Spinal cord (tissue), 9 donors: ENCODE measurements at regions not wholly inside any gene's neighbourhood (a gene's known extent, or its start where the extent isn't known, plus 50 kb on each side); places are given as distances from the start of the nearest gene placed in this dataset.
A peak's percentile ranks its signal among the peaks of the same experiment; 100 is the strongest.

Experiments used
- DNase-seq, 6 donors: peaks; one replicate each; pipeline versions ENCODE4 v3.0.0 to v3.0.0-alpha.2; 2013 to 2015; ENCODE audit warnings: low spot score in 6 of 6, low read depth in 4 of 6
- H3K27ac ChIP-seq: one replicate; pipeline ENCODE4 v1.5.1; 2013; ENCODE audit warnings: low read depth, low read length, control low read depth
- H3K27me3 ChIP-seq: one replicate; pipeline ENCODE4 v1.6.1; 2013; ENCODE audit warnings: low read length; ENCODE audit not compliant: control insufficient read depth, insufficient read depth
- H3K36me3 ChIP-seq: one replicate; pipeline ENCODE4 v1.6.1; 2013; ENCODE audit warnings: low read length; ENCODE audit not compliant: control insufficient read depth, insufficient read depth
- H3K4me1 ChIP-seq: one replicate; pipeline ENCODE4 v1.6.1; 2013; ENCODE audit warnings: low read length; ENCODE audit not compliant: control insufficient read depth, insufficient read depth
- H3K4me3 ChIP-seq: one replicate; pipeline ENCODE4 v1.5.1; 2013; ENCODE audit warnings: low read depth, low read length, control low read depth
- H3K9me3 ChIP-seq: one replicate; pipeline ENCODE4 v1.6.1; 2013; ENCODE audit warnings: low read length; ENCODE audit not compliant: control insufficient read depth, insufficient read depth
- WGBS: methylation state at CpG from one replicate; pipeline ENCODE4 v1.1.5; 2013; ENCODE audit warnings: missing lambda C conversion rate; ENCODE audit not compliant: insufficient coverage; 5-methylcytosine and 5-hydroxymethylcytosine counted together
- donor health status: healthy.

DNA sequence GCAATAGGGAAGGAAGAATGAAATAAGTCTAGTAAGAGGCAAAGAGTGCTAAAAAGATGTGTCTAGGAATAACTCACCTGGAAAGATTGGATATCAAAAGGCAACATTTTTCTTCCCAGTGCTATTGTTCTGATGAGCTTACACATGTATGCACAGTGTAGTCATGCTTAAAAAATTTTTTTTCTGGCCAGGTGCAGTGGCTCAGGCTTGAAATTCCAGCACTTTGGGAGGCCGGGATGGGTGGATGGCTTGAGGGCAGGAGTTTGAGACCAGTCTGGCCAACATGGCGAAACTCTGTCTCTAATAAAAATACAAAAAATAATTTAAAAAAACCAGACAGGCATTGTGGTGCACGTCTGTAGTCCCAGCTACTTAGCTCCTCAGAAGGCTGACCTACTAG lies 795.8 kb upstream of the IGFBP7 start:
- Histone ChIP-seq H3K9me3 (no peaks in the 10 kb centered on the region), H3K4me3 (no peak overlapping the region), H3K4me1 (no peaks in the 10 kb centered on the region), H3K36me3 (no peaks in the 10 kb centered on the region), H3K27ac (no peak overlapping the region), H3K27me3 (no peaks in the 10 kb centered on the region)
- DNase-seq, result no peak
- no CpG with 5 or more reads among the region's 3 CpGs for WGBS

DNA sequence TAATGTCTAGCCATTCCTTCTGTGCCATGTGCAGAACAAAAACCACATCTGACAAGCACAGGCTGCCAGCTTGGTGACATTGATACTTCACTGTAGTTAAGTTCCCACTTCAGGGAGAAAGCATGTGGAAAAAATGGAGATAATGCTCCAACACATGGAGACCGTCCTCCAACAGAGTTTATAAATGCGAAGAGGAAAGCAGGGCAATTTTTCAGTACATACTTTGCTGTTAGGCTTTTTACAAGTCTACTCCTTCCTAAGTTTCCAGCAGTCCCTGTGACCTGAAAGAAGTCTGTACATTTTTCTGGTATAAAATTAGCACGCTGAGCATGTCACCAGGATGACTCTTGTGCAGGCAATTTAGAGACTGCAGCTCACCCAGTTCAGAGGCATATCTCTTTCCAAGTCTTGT lies 766.9 kb upstream of the IGFBP7 start:
- peak in 2 of 6 donors; percentile 35 to 48 for DNase-seq
- Histone ChIP-seq H3K27ac (no peak overlapping the region), H3K4me1 (no peaks in the 10 kb centered on the region), H3K9me3 (no peaks in the 10 kb centered on the region), H3K36me3 (no peaks in the 10 kb centered on the region), H3K27me3 (no peaks in the 10 kb centered on the region), H3K4me3 (no peak overlapping the region)
- WGBS, result 67% methylated on average over 3 of the region's 3 CpGs

DNA sequence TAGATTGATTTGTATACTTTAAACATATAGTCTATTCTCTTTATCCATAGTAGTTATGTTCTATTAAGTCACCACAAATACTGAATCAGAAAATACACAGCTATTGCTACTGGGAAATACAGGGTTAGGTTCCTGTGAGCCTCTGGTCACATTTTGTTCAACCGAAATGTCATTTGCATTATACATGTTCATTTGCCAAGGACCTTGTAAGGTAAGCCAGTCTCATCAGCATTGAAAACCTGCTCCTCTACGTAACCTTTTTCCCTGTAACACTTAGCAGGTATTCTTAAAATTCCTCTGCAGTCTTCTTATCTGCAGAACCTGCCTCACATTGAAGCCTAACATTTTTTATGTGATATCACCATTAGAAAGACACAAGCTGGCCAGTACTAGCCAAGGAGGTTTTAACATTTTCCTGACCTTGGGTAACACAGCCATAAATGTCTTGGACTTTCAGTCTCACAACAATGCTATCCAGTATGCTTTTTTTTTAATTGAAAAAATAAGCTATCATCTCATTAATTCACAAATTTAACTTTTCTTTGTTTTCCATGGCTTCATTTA lies 765.7 kb upstream of the IGFBP7 start:
- 91% methylated on average over 2 of the region's 2 CpGs for WGBS
- Histone ChIP-seq H3K27me3 (no peaks in the 10 kb centered on the region), H3K9me3 (no peaks in the 10 kb centered on the region), H3K27ac (no peak overlapping the region), H3K36me3 (no peaks in the 10 kb centered on the region), H3K4me1 (no peaks in the 10 kb centered on the region), H3K4me3 (no peak overlapping the region)
- DNase-seq, result no peak

DNA sequence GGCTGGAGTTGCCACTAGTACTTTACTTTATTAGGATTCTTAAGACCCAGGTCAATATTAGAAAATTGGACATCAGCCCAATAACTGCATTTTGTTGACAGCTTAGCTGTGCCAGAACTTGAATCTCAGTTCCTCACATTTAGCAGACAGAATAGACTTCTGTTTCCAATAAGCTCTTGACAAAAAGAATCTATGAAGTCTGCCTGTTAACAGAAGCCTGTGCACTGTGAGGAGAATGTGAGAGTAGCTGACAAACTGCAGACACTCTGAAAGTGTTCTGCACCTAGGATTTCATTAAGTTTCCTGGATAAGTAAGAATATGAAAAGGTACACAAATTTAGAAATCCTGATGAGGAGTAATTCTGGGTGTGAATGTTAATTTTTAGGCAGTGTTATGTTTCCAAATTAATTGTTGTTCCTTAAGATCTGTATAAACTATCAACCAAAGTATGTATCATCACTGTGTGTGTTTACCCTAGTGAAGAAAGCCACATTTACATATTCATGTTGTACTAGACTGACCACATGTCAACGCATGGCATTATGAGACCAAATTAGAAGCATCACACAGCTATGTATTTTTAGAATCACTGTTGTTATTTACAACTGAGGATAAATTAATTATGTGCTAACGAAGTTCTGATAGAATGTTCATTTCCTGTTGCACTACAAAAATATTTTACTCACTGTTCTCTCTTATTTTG lies 756.4 kb upstream of the IGFBP7 start:
- peak in 1 of 6 donors; percentile 20 for DNase-seq
- H3K27me3 ChIP-seq, result no peaks in the 10 kb centered on the region
- no peaks in the 10 kb centered on the region for H3K9me3 ChIP-seq
- H3K4me1 ChIP-seq, result no peaks in the 10 kb centered on the region
- no peak overlapping the region for H3K27ac ChIP-seq
- WGBS, result no CpG with 5 or more reads among the region's 2 CpGs
- H3K36me3 ChIP-seq, result no peaks in the 10 kb centered on the region
- H3K4me3 ChIP-seq, result no peak overlapping the region

DNA sequence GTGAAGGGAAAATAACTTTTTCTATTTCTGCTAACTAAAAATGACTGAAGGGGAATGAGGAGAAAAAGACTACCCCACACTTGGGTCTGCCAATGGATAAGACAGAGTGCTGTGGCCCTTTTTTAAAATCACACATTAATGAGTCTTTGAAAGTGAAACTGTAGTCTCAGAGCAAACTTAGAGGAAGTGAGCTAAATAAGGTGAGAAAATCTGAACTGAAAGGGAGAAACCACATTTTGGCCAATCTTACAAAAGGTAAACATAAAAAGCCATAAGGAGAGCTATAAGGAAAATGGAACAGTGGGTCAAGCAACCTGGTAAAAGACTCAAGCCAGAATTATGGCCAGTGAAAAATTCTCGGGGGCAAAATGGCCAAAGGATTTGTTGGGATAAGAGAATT lies 755.1 kb upstream of the IGFBP7 start:
- Histone ChIP-seq H3K4me3 (no peak overlapping the region), H3K36me3 (no peaks in the 10 kb centered on the region), H3K27me3 (no peaks in the 10 kb centered on the region), H3K9me3 (no peaks in the 10 kb centered on the region), H3K4me1 (no peaks in the 10 kb centered on the region), H3K27ac (no peak overlapping the region)
- no CpG with 5 or more reads among the region's 1 CpG for WGBS
- DNase-seq, result no peak

DNA sequence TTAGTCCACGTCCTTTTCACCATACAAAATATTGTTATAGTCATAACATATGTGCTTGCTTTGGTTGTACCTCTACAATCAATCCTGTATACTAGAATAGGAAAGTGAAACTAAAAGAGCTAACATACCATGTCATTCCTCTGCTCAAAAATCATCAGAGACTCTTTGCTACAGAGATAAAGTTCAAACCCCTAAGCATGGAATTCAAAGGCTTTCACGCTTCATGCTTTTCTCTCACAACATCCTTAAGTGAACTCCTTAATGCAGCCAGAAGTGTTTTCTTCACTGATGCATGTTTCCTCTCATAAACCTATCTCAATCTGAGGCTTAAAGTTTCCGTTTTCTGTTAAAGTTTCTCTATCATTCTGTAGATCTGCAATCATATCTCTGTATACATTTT lies 744.6 kb upstream of the IGFBP7 start:
- Histone ChIP-seq H3K27ac (no peak overlapping the region), H3K27me3 (no peaks in the 10 kb centered on the region), H3K9me3 (no peaks in the 10 kb centered on the region), H3K4me1 (no peaks in the 10 kb centered on the region), H3K36me3 (no peaks in the 10 kb centered on the region), H3K4me3 (peak overlapping the region; percentile 19)
- 79% methylated on average over 2 of the region's 3 CpGs for WGBS
- DNase-seq, result no peak

DNA sequence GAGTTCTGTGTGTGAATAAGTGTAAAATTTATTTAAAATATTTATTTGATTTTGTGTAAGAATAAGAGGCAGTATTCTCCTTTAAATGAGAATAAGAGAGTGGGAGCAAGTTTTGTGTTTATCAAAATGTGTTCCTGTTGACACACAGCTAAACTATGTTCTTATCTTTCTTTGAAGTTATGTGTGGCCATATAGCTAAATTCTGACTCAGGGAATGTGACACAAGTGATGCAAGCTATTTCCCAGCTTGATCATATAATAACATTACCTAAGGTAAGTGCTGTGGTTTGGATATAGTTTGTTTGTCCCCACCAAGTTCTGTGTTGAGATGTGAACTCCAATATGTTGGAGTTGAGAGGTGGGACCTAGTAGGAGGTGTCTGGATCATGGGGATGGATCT lies 740.0 kb upstream of the IGFBP7 start:
- DNase-seq, result no peak
- no peaks in the 10 kb centered on the region for H3K36me3 ChIP-seq
- no peaks in the 10 kb centered on the region for H3K4me1 ChIP-seq
- no peak overlapping the region for H3K27ac ChIP-seq
- no peaks in the 10 kb centered on the region for H3K9me3 ChIP-seq
- H3K27me3 ChIP-seq, result no peaks in the 10 kb centered on the region
- no peak overlapping the region for H3K4me3 ChIP-seq

DNA sequence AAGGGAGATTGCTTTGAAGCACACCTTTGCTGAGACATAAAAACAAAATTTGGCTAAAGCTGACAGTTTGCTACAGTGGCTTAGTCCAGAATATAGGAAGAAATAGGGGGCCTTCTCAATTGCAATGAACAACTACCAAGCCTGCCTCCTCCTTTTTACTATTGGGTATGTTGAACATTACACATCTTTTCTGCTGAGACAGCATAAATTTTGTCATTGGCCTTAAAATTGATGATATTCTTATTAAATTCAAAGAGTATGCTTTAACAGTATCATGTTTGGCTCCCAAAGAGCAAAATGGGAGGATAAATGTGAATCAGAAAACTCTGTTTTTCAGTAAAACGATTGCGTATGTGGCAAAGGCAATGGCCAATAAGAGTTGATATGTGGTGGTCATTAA lies 721.9 kb upstream of the IGFBP7 start:
- WGBS, result no CpG with 5 or more reads among the region's 2 CpGs
- no peak overlapping the region for H3K4me3 ChIP-seq
- no peaks in the 10 kb centered on the region for H3K9me3 ChIP-seq
- no peak for DNase-seq
- no peaks in the 10 kb centered on the region for H3K36me3 ChIP-seq
- no peak overlapping the region for H3K27ac ChIP-seq
- H3K4me1 ChIP-seq, result no peaks in the 10 kb centered on the region
- no peaks in the 10 kb centered on the region for H3K27me3 ChIP-seq

DNA sequence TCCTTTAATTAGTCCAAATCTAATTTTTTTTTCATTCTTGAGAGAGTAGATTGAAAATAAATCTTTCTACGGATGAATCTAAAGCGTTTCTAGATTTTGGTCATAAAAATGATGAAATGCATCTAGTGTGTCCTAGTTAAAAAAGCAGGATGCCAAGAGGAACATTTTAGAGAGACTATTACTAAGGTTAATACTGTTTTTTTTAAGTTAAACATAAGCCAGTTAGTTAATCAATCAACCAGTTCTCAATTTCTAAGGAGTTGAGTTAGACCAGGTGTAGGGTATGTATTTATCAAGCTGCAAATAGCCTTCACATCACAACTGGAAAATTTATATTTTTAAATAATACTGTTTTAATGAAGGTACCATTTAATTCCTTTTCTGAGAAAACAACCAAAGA lies 679.5 kb upstream of the IGFBP7 start:
- H3K9me3 ChIP-seq, result no peaks in the 10 kb centered on the region
- no peaks in the 10 kb centered on the region for H3K4me1 ChIP-seq
- DNase-seq, result no peak
- H3K27ac ChIP-seq, result no peak overlapping the region
- no CpG with 5 or more reads among the region's 2 CpGs for WGBS
- no peak overlapping the region for H3K4me3 ChIP-seq
- H3K27me3 ChIP-seq, result no peaks in the 10 kb centered on the region
- H3K36me3 ChIP-seq, result no peaks in the 10 kb centered on the region

DNA sequence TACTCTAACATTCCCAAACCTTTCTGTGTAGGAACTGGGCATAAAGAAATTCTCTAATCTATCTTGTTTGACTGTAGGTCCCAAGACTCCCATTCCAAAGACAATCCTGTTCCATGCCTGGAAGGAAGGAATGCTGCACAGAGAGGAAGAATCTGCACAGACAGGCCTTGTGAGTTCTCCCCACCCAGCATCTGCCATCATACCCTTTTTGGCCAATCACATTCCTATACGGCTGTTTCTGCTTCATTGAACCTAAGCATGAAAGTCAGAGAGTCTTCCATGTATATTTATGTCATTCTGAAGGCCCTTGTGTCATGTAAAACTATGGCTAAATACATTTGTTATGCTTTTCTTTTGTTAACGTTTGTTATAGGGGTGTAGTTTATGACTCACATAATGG lies 667.7 kb upstream of the IGFBP7 start:
- H3K36me3 ChIP-seq, result no peaks in the 10 kb centered on the region
- no peaks in the 10 kb centered on the region for H3K27me3 ChIP-seq
- H3K9me3 ChIP-seq, result no peaks in the 10 kb centered on the region
- H3K4me1 ChIP-seq, result no peaks in the 10 kb centered on the region
- DNase-seq, result no peak
- WGBS, result no CpG with 5 or more reads among the region's 2 CpGs
- H3K27ac ChIP-seq, result no peak overlapping the region
- H3K4me3 ChIP-seq, result no peak overlapping the region
